ENCODE measurements at regions not wholly inside any gene's neighbourhood (a gene's known extent, or its start where the extent isn't known, plus 50 kb on each side); places are given as distances from the start of the nearest gene placed in this dataset.

- H4K91ac ChIP-seq (ENCODE audit: low read length), result no peak overlapping the region
- 54% methylated on average over 2 of the region's 3 CpGs for WGBS
Measured at GRCh38 chr1:168421399-168422004, 122.3 kb downstream of the XCL2 start.

GRCh38 chr1:168420177-168420576 lies 123.6 kb downstream of the XCL2 start:
- Histone ChIP-seq H2AFZ (ENCODE audit: low read depth, low read length) (no peak overlapping the region), H2AK5ac (ENCODE audit: low read length, severe bottlenecking) (no peak overlapping the region), H3K27me3 (ENCODE audit: control insufficient read depth in 1 of 2, insufficient read depth in 1 of 2, low read length in 2 of 2) (peaks cover 4 to 7% of the 10 kb centered on the region in 2 experiments), H3K18ac (ENCODE audit: low read depth in 1 of 2, low read length in 2 of 2) (no peak overlapping the region), H3K4me3 (ENCODE audit: insufficient read depth in 1 of 2, low read depth in 1 of 2, low read length in 2 of 2) (no peak overlapping the region), H3K4me1 (ENCODE audit: control insufficient read depth, insufficient read depth, low read depth, low read length) (no peaks in the 10 kb centered on the region), H3K4me2 (ENCODE audit: low read length, poor library complexity, severe bottlenecking) (no peak overlapping the region), H2BK15ac (ENCODE audit: low read depth, poor library complexity, severe bottlenecking) (no peak overlapping the region), H3K9ac (ENCODE audit: low read length) (no peak overlapping the region), H3K27ac (ENCODE audit: low read length, poor library complexity, severe bottlenecking) (no peak overlapping the region), H3K14ac (ENCODE audit: low read length in 2 of 2) (no peak overlapping the region), H4K8ac (ENCODE audit: low read length) (no peak overlapping the region), H3K36me3 (ENCODE audit: control insufficient read depth in 1 of 2, insufficient read depth in 2 of 2, low read depth in 1 of 2, low read length in 2 of 2) (no peaks in the 10 kb centered on the region), H4K91ac (ENCODE audit: low read length) (no peak overlapping the region), H2BK12ac (ENCODE audit: low read length in 2 of 2) (no peak overlapping the region), H3K79me1 (replicated peaks; ENCODE audit: low read length, poor library complexity, severe bottlenecking) (no peaks in the 10 kb centered on the region), H2BK5ac (ENCODE audit: low read depth, low read length, poor library complexity, severe bottlenecking) (no peak overlapping the region), H3K9me3 (ENCODE audit: control insufficient read depth, low read length) (no peaks in the 10 kb centered on the region), H3K23ac (ENCODE audit: low read length in 2 of 2) (no peak overlapping the region), H2BK120ac (ENCODE audit: low read depth, low read length) (no peak overlapping the region), H3K4ac (ENCODE audit: low read depth in 1 of 2, low read length in 2 of 2) (no peak overlapping the region)
- WGBS, result 60% methylated on average over 1 of the region's 2 CpGs
- DNase-seq, result no peak

More at GRCh38 chr1:168421399-168422004, 122.3 kb downstream of the XCL2 start:
- peak; percentile 53 for DNase-seq
- no peak overlapping the region for H3K18ac ChIP-seq (ENCODE audit: low read depth in 1 of 2, low read length in 2 of 2)
- H3K4me1 ChIP-seq (ENCODE audit: control insufficient read depth, insufficient read depth, low read depth, low read length), result no peaks in the 10 kb centered on the region
- H2BK5ac ChIP-seq (ENCODE audit: low read depth, low read length, poor library complexity, severe bottlenecking), result no peak overlapping the region
- H2BK120ac ChIP-seq (ENCODE audit: low read depth, low read length), result no peak overlapping the region
- no peak overlapping the region for H3K27ac ChIP-seq (ENCODE audit: low read length, poor library complexity, severe bottlenecking)
- H3K4me3 ChIP-seq (ENCODE audit: insufficient read depth in 1 of 2, low read depth in 1 of 2, low read length in 2 of 2), result no peak overlapping the region
- H3K4me2 ChIP-seq (ENCODE audit: low read length, poor library complexity, severe bottlenecking), result no peak overlapping the region
- no peak overlapping the region for H2AK5ac ChIP-seq (ENCODE audit: low read length, severe bottlenecking)
- H4K8ac ChIP-seq (ENCODE audit: low read length), result no peak overlapping the region
- no peaks in the 10 kb centered on the region for H3K36me3 ChIP-seq (ENCODE audit: control insufficient read depth in 1 of 2, insufficient read depth in 2 of 2, low read depth in 1 of 2, low read length in 2 of 2)
- H2BK15ac ChIP-seq (ENCODE audit: low read depth, poor library complexity, severe bottlenecking), result no peak overlapping the region
- H3K9ac ChIP-seq (ENCODE audit: low read length), result no peak overlapping the region
- H3K9me3 ChIP-seq (ENCODE audit: control insufficient read depth, low read length), result no peaks in the 10 kb centered on the region
- no peak overlapping the region for H3K23ac ChIP-seq (ENCODE audit: low read length in 2 of 2)
- no peak overlapping the region for H3K14ac ChIP-seq (ENCODE audit: low read length in 2 of 2)
- H3K27me3 ChIP-seq (ENCODE audit: control insufficient read depth in 1 of 2, insufficient read depth in 1 of 2, low read length in 2 of 2), result peaks cover 4 to 7% of the 10 kb centered on the region in 2 experiments
- no peak overlapping the region for H2BK12ac ChIP-seq (ENCODE audit: low read length in 2 of 2)
- H2AFZ ChIP-seq (ENCODE audit: low read depth, low read length), result no peak overlapping the region
- H3K79me1 ChIP-seq (replicated peaks; ENCODE audit: low read length, poor library complexity, severe bottlenecking), result no peaks in the 10 kb centered on the region
- no peak overlapping the region for H3K4ac ChIP-seq (ENCODE audit: low read depth in 1 of 2, low read length in 2 of 2)

- Histone ChIP-seq H2BK5ac (ENCODE audit: low read depth, low read length, poor library complexity, severe bottlenecking) (no peak overlapping the region), H2AK5ac (ENCODE audit: low read length, severe bottlenecking) (no peak overlapping the region), H3K23ac (ENCODE audit: low read length in 2 of 2) (no peak overlapping the region), H3K9me3 (ENCODE audit: control insufficient read depth, low read length) (no peaks in the 10 kb centered on the region), H2BK12ac (ENCODE audit: low read length in 2 of 2) (no peak overlapping the region), H4K8ac (ENCODE audit: low read length) (no peak overlapping the region), H2BK15ac (ENCODE audit: low read depth, poor library complexity, severe bottlenecking) (no peak overlapping the region), H3K27ac (ENCODE audit: low read length, poor library complexity, severe bottlenecking) (no peak overlapping the region), H2BK120ac (ENCODE audit: low read depth, low read length) (no peak overlapping the region), H3K4me3 (ENCODE audit: insufficient read depth in 1 of 2, low read depth in 1 of 2, low read length in 2 of 2) (no peak overlapping the region), H3K27me3 (ENCODE audit: control insufficient read depth in 1 of 2, insufficient read depth in 1 of 2, low read length in 2 of 2) (peaks cover 4 to 7% of the 10 kb centered on the region in 2 experiments), H3K18ac (ENCODE audit: low read depth in 1 of 2, low read length in 2 of 2) (no peak overlapping the region), H3K4me2 (ENCODE audit: low read length, poor library complexity, severe bottlenecking) (no peak overlapping the region), H2AFZ (ENCODE audit: low read depth, low read length) (no peak overlapping the region), H3K4me1 (ENCODE audit: control insufficient read depth, insufficient read depth, low read depth, low read length) (no peaks in the 10 kb centered on the region), H3K9ac (ENCODE audit: low read length) (no peak overlapping the region), H3K79me1 (replicated peaks; ENCODE audit: low read length, poor library complexity, severe bottlenecking) (no peaks in the 10 kb centered on the region), H3K14ac (ENCODE audit: low read length in 2 of 2) (no peak overlapping the region), H3K4ac (ENCODE audit: low read depth in 1 of 2, low read length in 2 of 2) (no peak overlapping the region), H3K36me3 (ENCODE audit: control insufficient read depth in 1 of 2, insufficient read depth in 2 of 2, low read depth in 1 of 2, low read length in 2 of 2) (no peaks in the 10 kb centered on the region), H4K91ac (ENCODE audit: low read length) (no peak overlapping the region)
- WGBS, result 43% methylated on average over 2 of the region's 4 CpGs
- DNase-seq, result no peak
Measured at GRCh38 chr1:168419736-168420135, 124.1 kb downstream of the XCL2 start.

- Histone ChIP-seq H3K4me3 (ENCODE audit: insufficient read depth in 1 of 2, low read depth in 1 of 2, low read length in 2 of 2) (no peak overlapping the region), H2AFZ (ENCODE audit: low read depth, low read length) (no peak overlapping the region), H3K4me2 (ENCODE audit: low read length, poor library complexity, severe bottlenecking) (no peak overlapping the region), H3K79me1 (replicated peaks; ENCODE audit: low read length, poor library complexity, severe bottlenecking) (no peaks in the 10 kb centered on the region), H3K14ac (ENCODE audit: low read length in 2 of 2) (no peak overlapping the region), H4K91ac (ENCODE audit: low read length) (no peak overlapping the region), H3K9me3 (ENCODE audit: control insufficient read depth, low read length) (no peaks in the 10 kb centered on the region), H3K18ac (ENCODE audit: low read depth in 1 of 2, low read length in 2 of 2) (no peak overlapping the region), H2BK120ac (ENCODE audit: low read depth, low read length) (no peak overlapping the region), H3K4ac (ENCODE audit: low read depth in 1 of 2, low read length in 2 of 2) (no peak overlapping the region), H2BK15ac (ENCODE audit: low read depth, poor library complexity, severe bottlenecking) (no peak overlapping the region), H3K27me3 (ENCODE audit: control insufficient read depth in 1 of 2, insufficient read depth in 1 of 2, low read length in 2 of 2) (peaks cover 0 to 3% of the 10 kb centered on the region in 2 experiments), H3K27ac (ENCODE audit: low read length, poor library complexity, severe bottlenecking) (no peak overlapping the region), H2BK5ac (ENCODE audit: low read depth, low read length, poor library complexity, severe bottlenecking) (no peak overlapping the region), H3K23ac (ENCODE audit: low read length in 2 of 2) (no peak overlapping the region), H3K36me3 (ENCODE audit: control insufficient read depth in 1 of 2, insufficient read depth in 2 of 2, low read depth in 1 of 2, low read length in 2 of 2) (no peaks in the 10 kb centered on the region), H2BK12ac (ENCODE audit: low read length in 2 of 2) (no peak overlapping the region), H4K8ac (ENCODE audit: low read length) (no peak overlapping the region), H2AK5ac (ENCODE audit: low read length, severe bottlenecking) (no peak overlapping the region), H3K9ac (ENCODE audit: low read length) (no peak overlapping the region), H3K4me1 (ENCODE audit: control insufficient read depth, insufficient read depth, low read depth, low read length) (no peaks in the 10 kb centered on the region)
- WGBS, result 89% methylated on average over 4 of the region's 4 CpGs
- DNase-seq, result no peak
Measured at GRCh38 chr1:168416220-168416619, 127.6 kb downstream of the XCL2 start.

Measured in mesenchymal stem cell (in vitro differentiated cells and primary cell).